CD14-positive monocyte (primary cell): ENCODE measurements at regions not wholly inside any gene's neighbourhood (a gene's known extent, or its start where the extent isn't known, plus 50 kb on each side); places are given as distances from the start of the nearest gene placed in this dataset.

Experiments used
- DNase-seq, 3 donors: peaks; one replicate each; pipeline ENCODE4 v3.0.0-alpha.2; 2011 to 2022
- H2AFZ ChIP-seq: 2 replicates; pipeline ENCODE4 v1.6.0; 2012; ENCODE audit warnings: mild to moderate bottlenecking, low read depth, low read length, inconsistent platforms; ENCODE audit not compliant: insufficient read depth, poor library complexity, severe bottlenecking
- H3K27ac ChIP-seq, 2 donors: 1 replicate in 1 of 2; 2 replicates in 1 of 2; pipeline ENCODE4 v1.5.1; 2012 to 2013; ENCODE audit warnings: low read length in 2 of 2, control low read depth in 1 of 2, inconsistent platforms in 1 of 2, low read depth in 1 of 2, mild to moderate bottlenecking in 1 of 2
- H3K27me3 ChIP-seq, 2 donors: one replicate each; pipeline versions ENCODE4 v1.6.0 to v1.6.1; 2011 to 2013; ENCODE audit warnings: low read length in 2 of 2; ENCODE audit not compliant: control insufficient read depth in 2 of 2, insufficient read depth in 2 of 2
- H3K36me3 ChIP-seq, 2 donors: replicated peaks in 1 of 2; 1 replicate in 1 of 2; 2 replicates in 1 of 2; pipeline versions ENCODE4 v1.5.1 to v1.6.1; 2012 to 2013; ENCODE audit warnings: low read length in 2 of 2, control low read depth in 1 of 2, inconsistent platforms in 1 of 2, mild to moderate bottlenecking in 1 of 2; ENCODE audit not compliant: insufficient read depth in 2 of 2, control insufficient read depth in 1 of 2
- H3K4me1 ChIP-seq, 2 donors: 1 replicate in 1 of 2; 2 replicates in 1 of 2; pipeline versions ENCODE4 v1.5.1 to v1.6.1; 2012 to 2013; ENCODE audit warnings: low read length in 2 of 2, control low read depth in 1 of 2, inconsistent platforms in 1 of 2, mild to moderate bottlenecking in 1 of 2, moderate library complexity in 1 of 2; ENCODE audit not compliant: insufficient read depth in 2 of 2, control insufficient read depth in 1 of 2
- H3K4me2 ChIP-seq: replicated peaks from 2 replicates; pipeline ENCODE3; 2012; ENCODE audit warnings: low read length, moderate library complexity, mild to moderate bottlenecking; ENCODE audit not compliant: poor library complexity, severe bottlenecking; ENCODE audit errors: extremely low read depth
- H3K4me3 ChIP-seq, 3 experiments: fragments of 200-600 bp in 1 of 3; sonication (generic) in 1 of 3; replicated peaks in 1 of 3; 1 replicate in 2 of 3; 2 replicates in 1 of 3; pipeline ENCODE4 v1.5.1; 2011 to 2013; ENCODE audit warnings: low read length in 3 of 3, mild to moderate bottlenecking in 3 of 3, control low read depth in 2 of 3, low read depth in 2 of 3, inconsistent platforms in 1 of 3, moderate library complexity in 1 of 3
- H3K79me2 ChIP-seq: 2 replicates; pipeline ENCODE4 v1.6.0; 2012; ENCODE audit warnings: mild to moderate bottlenecking, control low read depth, inconsistent platforms, low read length, moderate library complexity; ENCODE audit not compliant: insufficient read depth
- H3K9ac ChIP-seq: 2 replicates; pipeline ENCODE4 v1.6.0; 2017; ENCODE audit warnings: low read length, mild to moderate bottlenecking; ENCODE audit not compliant: insufficient read depth, poor library complexity, severe bottlenecking
- H3K9me3 ChIP-seq, 2 donors: replicated peaks in 1 of 2; 1 replicate in 1 of 2; 2 replicates in 1 of 2; pipeline versions ENCODE4 v1.5.1 to v1.6.1; 2012 to 2013; ENCODE audit warnings: low read length in 2 of 2, control low read depth in 1 of 2; ENCODE audit not compliant: control insufficient read depth in 1 of 2, insufficient read depth in 1 of 2
- H4K20me1 ChIP-seq: 2 replicates; pipeline ENCODE4 v1.6.0; 2012; ENCODE audit warnings: mild to moderate bottlenecking, low read length, control low read depth, moderate library complexity; ENCODE audit not compliant: insufficient read depth
- H3K27ac Mint-ChIP-seq, 7 donors: one replicate each; pipeline ENCODE4 v1.8.0; 2020; ENCODE audit warnings: mild to moderate bottlenecking in 7 of 7, mixed read lengths in 7 of 7, moderate library complexity in 6 of 7, inconsistent platforms in 2 of 7
- H3K27me3 Mint-ChIP-seq, 3 donors: one replicate each; pipeline ENCODE4 v1.8.0; 2021 to 2022; ENCODE audit warnings: low read depth in 3 of 3, mild to moderate bottlenecking in 3 of 3, mixed read lengths in 3 of 3, moderate library complexity in 3 of 3, inconsistent platforms in 1 of 3
- H3K36me3 Mint-ChIP-seq, 2 donors: one replicate each; pipeline ENCODE4 v1.8.0; 2020; ENCODE audit warnings: mixed read lengths in 2 of 2, inconsistent platforms in 1 of 2, mild to moderate bottlenecking in 1 of 2
- H3K4me1 Mint-ChIP-seq: one replicate; pipeline ENCODE4 v1.8.0; 2020; ENCODE audit warnings: mild to moderate bottlenecking, mixed read lengths
- H3K4me3 Mint-ChIP-seq, 2 donors: one replicate each; pipeline ENCODE4 v1.8.0; 2020; ENCODE audit warnings: mild to moderate bottlenecking in 2 of 2, mixed read lengths in 2 of 2, moderate library complexity in 1 of 2
- H3K9me3 Mint-ChIP-seq, 7 donors: one replicate each; pipeline ENCODE4 v1.8.0; 2020 to 2022; ENCODE audit warnings: mixed read lengths in 7 of 7, mild to moderate bottlenecking in 6 of 7, moderate library complexity in 6 of 7, inconsistent platforms in 2 of 7
- WGBS: methylation state at CpG from one replicate; pipeline ENCODE4 v1.1.5; 2013; ENCODE audit warnings: missing lambda C conversion rate; ENCODE audit not compliant: insufficient coverage; 5-methylcytosine and 5-hydroxymethylcytosine counted together
- intact Hi-C, 2 donors: fragments of 100-400 bp; cut with micrococcal nuclease; formaldehyde crosslinking; loops; one replicate each; pipeline versions ENCODE4 v1.15.0 to v1.15.1; 2023
- TF ChIP-seq, protein P1 (sequence below): fragments of 200-600 bp; IDR thresholded peaks from one replicate; pipeline ENCODE4 v1.8.0; 2022; ENCODE audit warnings: antibody characterized with exemption, mild to moderate bottlenecking

DNA sequence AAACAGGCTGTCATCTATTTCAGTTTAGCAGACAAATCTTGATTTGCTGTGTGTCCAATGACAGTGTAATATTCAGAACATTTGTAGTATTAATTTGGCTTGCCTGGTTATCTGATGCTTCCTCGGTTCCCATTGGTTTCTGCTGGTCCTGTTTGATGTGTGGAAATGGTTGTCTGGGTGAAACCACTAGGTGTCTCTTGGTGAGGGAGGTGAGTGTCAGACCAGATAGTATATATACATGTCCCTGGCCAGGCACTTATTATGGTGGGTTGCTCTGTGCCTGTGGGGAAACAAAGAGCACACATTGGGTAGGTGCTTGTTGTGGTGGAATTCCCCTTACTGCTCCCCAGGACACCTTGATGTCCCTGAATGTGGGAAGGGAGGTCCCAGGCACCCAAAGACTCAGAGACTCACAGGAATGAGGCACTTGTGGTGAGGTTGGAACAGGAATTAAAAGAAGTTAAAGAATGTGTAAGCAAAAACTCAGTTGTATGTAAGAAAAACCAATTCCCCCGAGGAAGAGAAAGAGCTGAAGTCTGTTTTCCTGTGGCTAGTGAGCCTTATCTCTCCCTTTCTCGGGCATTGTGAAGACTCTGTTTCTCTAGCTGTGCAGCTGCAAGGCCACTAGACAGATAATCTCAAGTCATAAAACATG lies 1519.1 kb downstream of the BRINP3 start:
- 50% methylated on average over 3 of the region's 3 CpGs for WGBS
- H3K9me3 Mint-ChIP-seq: peaks cover 3 to 10% (median 5%) of the 10 kb centered on the region in 7 donors
- H3K27me3 Mint-ChIP-seq: peaks cover 0 to 2% (median 2%) of the 10 kb centered on the region in 3 donors

DNA sequence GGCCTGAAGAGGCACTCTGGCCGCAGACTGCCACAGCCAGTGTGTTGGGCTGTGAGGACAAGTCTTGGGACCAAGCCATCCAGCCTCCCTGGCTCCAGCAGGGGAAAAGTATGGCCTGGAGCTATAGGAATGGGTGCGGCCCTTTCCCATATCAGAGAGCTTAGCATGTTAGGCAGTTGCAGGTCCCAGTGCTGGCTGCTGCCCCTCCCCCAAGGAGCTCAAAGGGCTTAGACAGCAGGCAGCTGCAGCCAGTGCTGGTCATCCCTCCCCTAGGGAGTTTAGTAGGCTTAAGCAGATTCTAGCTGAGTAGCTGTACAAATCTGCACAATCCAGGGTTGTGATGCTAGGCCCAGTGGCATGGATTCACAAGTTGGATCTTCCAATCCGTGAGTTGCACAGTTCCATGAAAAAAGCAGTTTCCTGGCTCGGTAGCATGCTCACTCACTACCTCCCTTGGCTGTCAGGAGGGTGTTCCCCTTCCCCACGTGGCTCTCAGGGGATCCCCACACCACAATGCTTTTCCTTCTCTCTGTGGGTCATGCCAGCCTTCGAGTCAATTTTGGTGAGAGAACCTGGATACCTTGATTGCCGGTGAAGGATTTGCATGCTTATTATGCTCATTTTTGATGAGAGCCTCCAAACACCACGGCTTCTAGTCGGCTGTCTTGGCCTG lies 1490.8 kb downstream of the BRINP3 start:
- intact Hi-C loops: no loop called here
- Mint-ChIP-seq H3K9me3 (peaks cover 0 to 26% (median 10%) of the 10 kb centered on the region in 7 donors), H3K27me3 (no peaks in the 10 kb centered on the region), H3K27ac (no peak overlapping the region), H3K36me3 (no peaks in the 10 kb centered on the region), H3K4me3 (no peak overlapping the region), H3K4me1 (no peaks in the 10 kb centered on the region)
- H4K20me1 ChIP-seq: no peaks in the 10 kb centered on the region
- no peak overlapping the region for H3K4me3 ChIP-seq
- no peaks in the 10 kb centered on the region for H3K79me2 ChIP-seq
- DNase-seq: no peak
- H3K27ac ChIP-seq: no peak overlapping the region
- H3K9me3 ChIP-seq: peaks cover 16 to 25% of the 10 kb centered on the region in 2 donors
- H3K4me2 ChIP-seq: no peak overlapping the region
- TF ChIP-seq, protein P1, sequence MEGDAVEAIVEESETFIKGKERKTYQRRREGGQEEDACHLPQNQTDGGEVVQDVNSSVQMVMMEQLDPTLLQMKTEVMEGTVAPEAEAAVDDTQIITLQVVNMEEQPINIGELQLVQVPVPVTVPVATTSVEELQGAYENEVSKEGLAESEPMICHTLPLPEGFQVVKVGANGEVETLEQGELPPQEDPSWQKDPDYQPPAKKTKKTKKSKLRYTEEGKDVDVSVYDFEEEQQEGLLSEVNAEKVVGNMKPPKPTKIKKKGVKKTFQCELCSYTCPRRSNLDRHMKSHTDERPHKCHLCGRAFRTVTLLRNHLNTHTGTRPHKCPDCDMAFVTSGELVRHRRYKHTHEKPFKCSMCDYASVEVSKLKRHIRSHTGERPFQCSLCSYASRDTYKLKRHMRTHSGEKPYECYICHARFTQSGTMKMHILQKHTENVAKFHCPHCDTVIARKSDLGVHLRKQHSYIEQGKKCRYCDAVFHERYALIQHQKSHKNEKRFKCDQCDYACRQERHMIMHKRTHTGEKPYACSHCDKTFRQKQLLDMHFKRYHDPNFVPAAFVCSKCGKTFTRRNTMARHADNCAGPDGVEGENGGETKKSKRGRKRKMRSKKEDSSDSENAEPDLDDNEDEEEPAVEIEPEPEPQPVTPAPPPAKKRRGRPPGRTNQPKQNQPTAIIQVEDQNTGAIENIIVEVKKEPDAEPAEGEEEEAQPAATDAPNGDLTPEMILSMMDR: no peak
- H3K27me3 ChIP-seq: no peaks in the 10 kb centered on the region
- no peaks in the 10 kb centered on the region for H3K36me3 ChIP-seq
- H3K4me1 ChIP-seq: no peaks in the 10 kb centered on the region
- H3K9ac ChIP-seq: no peak overlapping the region
- 78% methylated on average over 9 of the region's 9 CpGs for WGBS
- H2AFZ ChIP-seq: no peak overlapping the region

More for the DNA sequence above, 1519.1 kb downstream of the BRINP3 start:
- Histone ChIP-seq H3K36me3 (no peaks in the 10 kb centered on the region), H2AFZ (no peak overlapping the region), H3K9me3 (peaks cover 8 to 21% of the 10 kb centered on the region in 2 donors), H3K27ac (no peak overlapping the region), H3K27me3 (no peaks in the 10 kb centered on the region), H4K20me1 (no peaks in the 10 kb centered on the region), H3K79me2 (no peaks in the 10 kb centered on the region), H3K9ac (no peak overlapping the region), H3K4me1 (no peaks in the 10 kb centered on the region), H3K4me2 (no peak overlapping the region), H3K4me3 (no peak overlapping the region)
- intact Hi-C loops: no loop called here
- Mint-ChIP-seq H3K4me1 (no peaks in the 10 kb centered on the region), H3K36me3 (no peaks in the 10 kb centered on the region), H3K4me3 (no peak overlapping the region), H3K27ac (no peak overlapping the region)
- TF ChIP-seq, protein P1: no peak
- no peak for DNase-seq
